GM23338 (cell line): ENCODE measurements at regions not wholly inside any gene's neighbourhood (a gene's known extent, or its start where the extent isn't known, plus 50 kb on each side); places are given as distances from the start of the nearest gene placed in this dataset.
A peak's percentile ranks its signal among the peaks of the same experiment; 100 is the strongest.

Source experiments
- ATAC-seq: fragments of 200-7000 bp; cut with Tn5 transposase; 3 replicates; pipeline ENCODE4 v1.9.1; 2020
- DNase-seq: peaks from one replicate; pipeline ENCODE4 v3.0.0-alpha.2; 2015; ENCODE audit warnings: low spot score
- H2AFZ ChIP-seq: fragments of 200-600 bp; sonication (generic); 2 replicates; pipeline ENCODE4 v1.8.0; 2016; ENCODE audit warnings: antibody characterized with exemption, mild to moderate bottlenecking, moderate library complexity
- H3F3A ChIP-seq: fragments of 200-600 bp; sonication (generic); replicated peaks from 2 replicates; pipeline ENCODE4 v1.8.0; 2017; ENCODE audit warnings: antibody characterized with exemption, mixed run types, low read depth
- H3K27ac ChIP-seq: fragments of 200-600 bp; sonication (generic); 2 replicates; pipeline ENCODE4 v1.6.1; 2016; ENCODE audit warnings: low read depth
- H3K27me3 ChIP-seq: fragments of 200-600 bp; sonication (generic); 2 replicates; pipeline ENCODE4 v1.8.0; 2016; ENCODE audit warnings: mild to moderate bottlenecking, mixed run types, moderate library complexity; ENCODE audit not compliant: insufficient read depth
- H3K36me3 ChIP-seq: fragments of 200-600 bp; sonication (generic); 2 replicates; pipeline ENCODE4 v1.8.0; 2016; ENCODE audit warnings: mild to moderate bottlenecking; ENCODE audit not compliant: insufficient read depth
- H3K4me1 ChIP-seq: fragments of 200-600 bp; sonication (generic); 2 replicates; pipeline ENCODE4 v1.8.0; 2016; ENCODE audit warnings: mild to moderate bottlenecking, moderate library complexity; ENCODE audit not compliant: insufficient read depth
- H3K4me2 ChIP-seq: fragments of 200-600 bp; sonication (generic); 2 replicates; pipeline ENCODE4 v1.7.1; 2017; ENCODE audit warnings: mixed run types
- H3K4me3 ChIP-seq: fragments of 200-600 bp; sonication (generic); 2 replicates; pipeline ENCODE4 v1.6.1; 2016; ENCODE audit warnings: mixed run types
- H3K79me2 ChIP-seq: fragments of 200-600 bp; sonication (generic); replicated peaks from 2 replicates; pipeline ENCODE4 v1.8.0; 2017; ENCODE audit warnings: mild to moderate bottlenecking; ENCODE audit not compliant: insufficient read depth
- H3K9me2 ChIP-seq: fragments of 200-600 bp; sonication (generic); 2 replicates; pipeline ENCODE4 v1.8.0; 2017; ENCODE audit not compliant: insufficient read depth
- H4K20me1 ChIP-seq: fragments of 200-600 bp; sonication (generic); replicated peaks from 2 replicates; pipeline ENCODE4 v1.8.0; 2017; ENCODE audit warnings: mild to moderate bottlenecking; ENCODE audit not compliant: insufficient read depth
- H3K27ac Mint-ChIP-seq: 2 replicates; pipeline ENCODE4 v1.8.0; 2020; ENCODE audit warnings: inconsistent platforms, mild to moderate bottlenecking, moderate library complexity, mixed read lengths
- H3K27me3 Mint-ChIP-seq: 3 replicates; pipeline ENCODE4 v1.8.0; 2022; ENCODE audit warnings: low read depth, mild to moderate bottlenecking, moderate library complexity, mixed read lengths, inconsistent platforms; ENCODE audit not compliant: insufficient read depth, poor library complexity
- H3K36me3 Mint-ChIP-seq: 3 replicates; pipeline ENCODE4 v1.8.0; 2021; ENCODE audit warnings: low read depth, mild to moderate bottlenecking, inconsistent platforms, moderate library complexity, mixed read lengths
- H3K4me1 Mint-ChIP-seq: 3 replicates; pipeline ENCODE4 v1.8.0; 2020; ENCODE audit warnings: mild to moderate bottlenecking, inconsistent platforms, mixed read lengths
- H3K4me3 Mint-ChIP-seq: 3 replicates; pipeline ENCODE4 v1.8.0; 2021; ENCODE audit warnings: moderate library complexity, mild to moderate bottlenecking, inconsistent platforms, mixed read lengths
- H3K9me3 Mint-ChIP-seq: 3 replicates; pipeline ENCODE4 v1.8.0; 2020; ENCODE audit warnings: moderate library complexity, mild to moderate bottlenecking, inconsistent platforms, mixed read lengths
- CTCF ChIP-seq, 2 experiments: fragments of 200-600 bp in 1 of 2; sonication (generic) in 1 of 2; conservative IDR thresholded peaks; 2 replicates each; pipeline versions ENCODE4 v1.5.1 to v1.6.1; 2016 to 2017; ENCODE audit warnings: antibody characterized with exemption in 2 of 2, low read depth in 2 of 2, mild to moderate bottlenecking in 2 of 2, moderate library complexity in 1 of 2
- EZH2 ChIP-seq: fragments of 200-600 bp; sonication (generic); IDR thresholded peaks from one replicate; pipeline ENCODE4 v1.8.0; 2017; ENCODE audit warnings: antibody characterized with exemption, mild to moderate bottlenecking, low read depth; ENCODE audit not compliant: unreplicated experiment
- EZH2phosphoT487 ChIP-seq: fragments of 200-600 bp; sonication (generic); IDR thresholded peaks from one replicate; pipeline ENCODE4 v1.8.1; 2018; ENCODE audit warnings: antibody characterized with exemption; ENCODE audit not compliant: unreplicated experiment
- JUNB ChIP-seq: IDR thresholded peaks from one replicate; pipeline ENCODE4 v1.6.1; 2016; ENCODE audit warnings: antibody characterized with exemption; ENCODE audit not compliant: unreplicated experiment
- NANOG ChIP-seq: IDR thresholded peaks from 2 replicates; pipeline ENCODE4 v1.6.1; 2016; ENCODE audit warnings: antibody characterized with exemption, borderline replicate concordance
- POLR2AphosphoS5 ChIP-seq: IDR thresholded peaks from 2 replicates; pipeline ENCODE4 v1.6.1; 2016; ENCODE audit warnings: antibody characterized with exemption, low read depth
- REST ChIP-seq: IDR thresholded peaks from one replicate; pipeline ENCODE4 v1.6.1; 2018; ENCODE audit warnings: antibody characterized with exemption; ENCODE audit not compliant: unreplicated experiment
- STAT1 ChIP-seq: IDR thresholded peaks from one replicate; pipeline ENCODE4 v1.6.1; 2016; ENCODE audit warnings: antibody characterized with exemption; ENCODE audit not compliant: unreplicated experiment
- ZNF114 ChIP-seq: fragments of 250-450 bp; sonication (Bioruptor Pico); IDR thresholded peaks from 2 replicates; pipeline ENCODE4 v1.5.0; 2020; ENCODE audit warnings: mild to moderate bottlenecking, moderate library complexity
- ZNF331 ChIP-seq: fragments of 250-450 bp; sonication (Bioruptor Pico); IDR thresholded peaks from 2 replicates; pipeline ENCODE4 v1.5.0; 2020; ENCODE audit warnings: low read depth, mild to moderate bottlenecking, moderate library complexity

GRCh38 chr6:68343901-68344300 is 291.2 kb upstream of the ADGRB3 start:
- Mint-ChIP-seq H3K4me1 (0 out of 3 replicates have a peak, but pooled peaks cover 2% of the 10 kb centered on the region), H3K27me3 (no peaks in the 10 kb centered on the region), H3K9me3 (no peaks in the 10 kb centered on the region), H3K27ac (no peak overlapping the region), H3K36me3 (no peaks in the 10 kb centered on the region), H3K4me3 (no peak overlapping the region)
- no peaks in the 10 kb centered on the region for H3F3A ChIP-seq
- H3K79me2 ChIP-seq: no peaks in the 10 kb centered on the region
- H4K20me1 ChIP-seq: no peaks in the 10 kb centered on the region
- H3K27ac ChIP-seq: no peak overlapping the region
- ATAC-seq: peak; percentile 98
- H3K27me3 ChIP-seq: no peaks in the 10 kb centered on the region
- no peaks in the 10 kb centered on the region for H3K9me2 ChIP-seq
- H3K36me3 ChIP-seq: no peaks in the 10 kb centered on the region
- DNase-seq: peak; percentile 91
- no peaks in the 10 kb centered on the region for H3K4me1 ChIP-seq
- H3K4me2 ChIP-seq: no peak overlapping the region
- TF ChIP-seq REST (no peak), CTCF (conservative IDR thresholded peaks at IDR 0.05; ENCODE audit: low read depth in 2 of 2) (peak; percentile 86 to 92)
- no peak overlapping the region for H2AFZ ChIP-seq
- H3K4me3 ChIP-seq: no peak overlapping the region

GRCh38 chr6:68342286-68342685 is 292.8 kb upstream of the ADGRB3 start:
- H3K9me3 Mint-ChIP-seq: no peaks in the 10 kb centered on the region
- DNase-seq: no peak
- 0 out of 3 replicates have a peak, but pooled peaks cover 2% of the 10 kb centered on the region for H3K4me1 Mint-ChIP-seq
- Histone ChIP-seq H3K27ac (no peak overlapping the region), H3K4me3 (no peak overlapping the region), H3F3A (no peaks in the 10 kb centered on the region), H3K79me2 (no peaks in the 10 kb centered on the region), H3K27me3 (no peaks in the 10 kb centered on the region), H3K9me2 (no peaks in the 10 kb centered on the region), H3K4me2 (no peak overlapping the region), H3K4me1 (no peaks in the 10 kb centered on the region), H3K36me3 (no peaks in the 10 kb centered on the region), H2AFZ (no peak overlapping the region), H4K20me1 (no peaks in the 10 kb centered on the region)
- H3K36me3 Mint-ChIP-seq: no peaks in the 10 kb centered on the region
- H3K27ac Mint-ChIP-seq: no peak overlapping the region
- no peak overlapping the region for H3K4me3 Mint-ChIP-seq
- H3K27me3 Mint-ChIP-seq: peaks cover under 1% of the 10 kb centered on the region
- ATAC-seq: no peak
- TF ChIP-seq CTCF (conservative IDR thresholded peaks at IDR 0.05; ENCODE audit: low read depth in 2 of 2): no peak
- no peak for TF ChIP-seq NANOG
- no peak for TF ChIP-seq POLR2AphosphoS5
- TF ChIP-seq EZH2: no peak
- TF ChIP-seq ZNF114 (CRISPR knock-in tag): no peak
- no peak for TF ChIP-seq EZH2phosphoT487
- no peak for TF ChIP-seq ZNF331 (CRISPR knock-in tag)
- TF ChIP-seq JUNB: no peak
- no peak for TF ChIP-seq STAT1
